ENCODE measurements at regions not wholly inside any gene's neighbourhood (a gene's known extent, or its start where the extent isn't known, plus 50 kb on each side); places are given as distances from the start of the nearest gene placed in this dataset.

GRCh38 chr5:168174376-168174775 is 117.1 kb upstream of the WWC1 start:
- TF ChIP-seq, protein P1, sequence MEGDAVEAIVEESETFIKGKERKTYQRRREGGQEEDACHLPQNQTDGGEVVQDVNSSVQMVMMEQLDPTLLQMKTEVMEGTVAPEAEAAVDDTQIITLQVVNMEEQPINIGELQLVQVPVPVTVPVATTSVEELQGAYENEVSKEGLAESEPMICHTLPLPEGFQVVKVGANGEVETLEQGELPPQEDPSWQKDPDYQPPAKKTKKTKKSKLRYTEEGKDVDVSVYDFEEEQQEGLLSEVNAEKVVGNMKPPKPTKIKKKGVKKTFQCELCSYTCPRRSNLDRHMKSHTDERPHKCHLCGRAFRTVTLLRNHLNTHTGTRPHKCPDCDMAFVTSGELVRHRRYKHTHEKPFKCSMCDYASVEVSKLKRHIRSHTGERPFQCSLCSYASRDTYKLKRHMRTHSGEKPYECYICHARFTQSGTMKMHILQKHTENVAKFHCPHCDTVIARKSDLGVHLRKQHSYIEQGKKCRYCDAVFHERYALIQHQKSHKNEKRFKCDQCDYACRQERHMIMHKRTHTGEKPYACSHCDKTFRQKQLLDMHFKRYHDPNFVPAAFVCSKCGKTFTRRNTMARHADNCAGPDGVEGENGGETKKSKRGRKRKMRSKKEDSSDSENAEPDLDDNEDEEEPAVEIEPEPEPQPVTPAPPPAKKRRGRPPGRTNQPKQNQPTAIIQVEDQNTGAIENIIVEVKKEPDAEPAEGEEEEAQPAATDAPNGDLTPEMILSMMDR (IDR thresholded peaks at IDR 0.05; ENCODE audit: low read depth, low read length), result no peak
- TF ChIP-seq MYC (IDR thresholded peaks at IDR 0.05; ENCODE audit: low read depth, low read length), result no peak
- TF ChIP-seq POLR2A (IDR thresholded peaks at IDR 0.05; ENCODE audit: extremely low read depth, insufficient read length), result no peak
- no peak for TF ChIP-seq MAX (IDR thresholded peaks at IDR 0.05; ENCODE audit: low read depth, low read length)

Measured in NB4 (cell line).